ENCODE measurements at regions not wholly inside any gene's neighbourhood (a gene's known extent, or its start where the extent isn't known, plus 50 kb on each side); places are given as distances from the start of the nearest gene placed in this dataset.
"Not testable (repeated sequence)": the region's sequence is repeated elsewhere in the genome, so short reads cannot be mapped to it uniquely, and the experiment has no call there.

GRCh38 chr5:86465052-86465838 is 152.5 kb upstream of the COX7C start:
- POLR2A ChIA-PET = no interaction called here
- no peak for TF ChIP-seq CTCF (IDR thresholded peaks at IDR 0.05; ENCODE audit: control extremely low read depth, extremely low read depth, low read depth, missing control alignments)
- no peak for DNase-seq (ENCODE audit: extremely low spot score)

GRCh38 chr5:86466721-86467120 is 151.0 kb upstream of the COX7C start:
- CTCF ChIA-PET; DNase-seq (ENCODE audit: extremely low spot score); POLR2A ChIA-PET: not testable (repeated sequence)

More at GRCh38 chr5:86465052-86465838, 152.5 kb upstream of the COX7C start:
- CTCF ChIA-PET = interaction anchor here (1.2 to 1.4 kb wide), 3 partner anchors 11 to 50 kb away, joined by 3 to 4 read pairs (median 3); no protein-coding TSS in a partner anchor

DNA sequence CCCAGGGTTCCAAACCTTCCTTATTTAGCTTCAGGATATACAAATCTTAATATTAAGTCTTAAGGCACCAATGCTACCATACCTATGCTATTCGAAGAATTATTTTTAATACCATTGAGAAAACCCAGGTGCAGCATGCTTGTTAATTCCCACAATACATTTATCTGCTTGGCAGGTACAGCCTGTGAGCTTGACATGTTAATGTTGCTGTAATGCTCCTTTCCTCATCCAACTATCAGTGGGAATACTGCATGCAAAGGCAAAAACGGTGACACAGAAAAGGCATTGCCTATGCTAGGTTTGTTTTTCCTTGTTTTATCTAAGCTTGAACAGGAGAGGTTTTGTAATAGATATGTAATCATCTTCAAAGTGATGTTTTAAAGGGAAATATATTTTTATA is 135.7 kb upstream of the COX7C start:
- no peak for TF ChIP-seq CTCF (IDR thresholded peaks at IDR 0.05; ENCODE audit: control extremely low read depth, extremely low read depth, low read depth, missing control alignments)
- ChIA-PET CTCF (no interaction called here), POLR2A (no interaction called here)
- no peak for DNase-seq (ENCODE audit: extremely low spot score)

- CTCF ChIA-PET = no interaction called here
- POLR2A ChIA-PET = no interaction called here
- TF ChIP-seq CTCF (IDR thresholded peaks at IDR 0.05; ENCODE audit: control extremely low read depth, extremely low read depth, low read depth, missing control alignments) = no peak
- no peak for DNase-seq (ENCODE audit: extremely low spot score)
Measured at GRCh38 chr5:86493777-86494176, 124.0 kb upstream of the COX7C start.

DNA sequence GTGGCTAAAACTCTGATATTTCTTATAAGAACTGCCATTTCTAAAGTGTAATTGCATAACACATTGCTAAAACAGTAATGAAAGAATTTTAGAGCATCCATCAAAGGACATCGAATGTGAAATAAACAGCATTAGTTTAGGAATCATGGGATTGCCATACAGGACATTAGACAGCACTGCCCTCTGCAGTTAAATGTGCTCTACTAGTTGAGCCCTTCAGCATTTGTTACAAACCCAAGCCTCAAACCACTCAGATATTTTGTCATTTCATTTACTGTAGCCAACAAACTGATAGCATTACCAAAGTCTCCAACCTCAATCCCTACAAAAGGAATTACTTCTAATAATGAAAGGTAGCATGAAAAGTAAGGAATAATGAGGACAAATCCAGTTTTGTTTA is 116.8 kb upstream of the COX7C start:
- ChIA-PET CTCF (no interaction called here), POLR2A (no interaction called here)
- TF ChIP-seq CTCF (IDR thresholded peaks at IDR 0.05; ENCODE audit: control extremely low read depth, extremely low read depth, low read depth, missing control alignments) = peak; percentile 7
- no peak for DNase-seq (ENCODE audit: extremely low spot score)

DNA sequence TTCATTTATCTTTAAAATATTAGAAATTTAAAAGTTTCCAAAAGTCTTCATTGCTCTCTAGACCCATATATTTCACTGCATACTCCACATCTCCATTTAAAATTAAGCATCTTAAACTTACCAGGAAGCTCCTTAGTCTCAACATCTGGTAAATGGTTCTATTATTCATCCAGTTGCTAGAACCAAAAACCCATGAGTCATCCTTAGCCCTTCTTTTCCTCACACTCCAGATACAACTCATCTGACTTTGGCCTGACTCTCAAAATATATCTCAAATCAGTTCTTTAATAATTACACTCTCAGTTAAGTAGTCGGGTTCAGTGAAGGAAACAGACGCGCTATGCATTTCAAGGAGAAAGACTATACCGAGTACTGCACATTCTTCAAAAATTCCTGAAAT is 110.2 kb upstream of the COX7C start:
- ChIA-PET POLR2A (no interaction called here), CTCF (interaction anchor here (0.7 kb wide), 1 partner anchor 11 kb away, joined by 4 read pairs; no protein-coding TSS in a partner anchor)
- TF ChIP-seq CTCF (IDR thresholded peaks at IDR 0.05; ENCODE audit: control extremely low read depth, extremely low read depth, low read depth, missing control alignments) = no peak
- no peak for DNase-seq (ENCODE audit: extremely low spot score)

DNA sequence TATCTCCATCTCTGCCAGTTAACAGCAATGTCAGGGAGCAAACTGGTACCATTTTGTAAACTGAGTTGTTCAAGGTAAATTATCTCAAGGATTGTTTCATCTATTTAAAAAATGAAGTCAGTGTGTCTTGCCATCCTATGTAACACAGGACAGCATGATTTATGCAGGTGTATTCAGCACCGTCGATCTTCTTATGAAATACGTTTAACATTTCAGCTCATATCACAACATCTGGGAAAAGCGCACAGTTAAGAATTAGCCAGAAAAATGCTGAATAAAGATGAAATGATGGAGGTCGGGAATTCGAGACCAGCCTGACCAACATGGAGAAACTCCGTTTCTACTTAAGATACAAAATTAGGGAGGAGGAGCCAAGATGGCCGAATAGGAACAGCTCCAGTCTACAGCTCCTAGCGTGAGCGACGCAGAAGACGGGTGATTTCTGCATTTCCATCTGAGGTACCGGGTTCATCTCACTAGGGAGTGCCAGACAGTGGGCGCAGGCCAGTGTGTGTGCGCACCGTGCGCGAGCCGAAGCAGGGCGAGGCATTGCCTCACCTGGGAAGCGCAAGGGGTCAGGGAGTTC is 107.3 kb upstream of the COX7C start:
- POLR2A ChIA-PET; DNase-seq (ENCODE audit: extremely low spot score); CTCF ChIA-PET: not testable (repeated sequence)

Data from GM10248 (cell line).